MM.1S (cell line): ENCODE measurements at regions not wholly inside any gene's neighbourhood (a gene's known extent, or its start where the extent isn't known, plus 50 kb on each side); places are given as distances from the start of the nearest gene placed in this dataset.

Experiments used
- DNase-seq: peaks from one replicate; pipeline ENCODE4 v3.0.0-alpha.2; 2015
- H2AFZ ChIP-seq: fragments of 300-600 bp; sonication (generic); 2 replicates; pipeline ENCODE4 v1.6.0; 2016; ENCODE audit warnings: antibody characterized with exemption, low read length
- H3F3A ChIP-seq: fragments of 300-600 bp; sonication (generic); 2 replicates; pipeline ENCODE4 v1.6.1; 2016; ENCODE audit warnings: mild to moderate bottlenecking, antibody characterized with exemption, low read length, moderate library complexity, mixed read lengths; ENCODE audit not compliant: insufficient read depth
- H3K27ac ChIP-seq: fragments of 300-600 bp; sonication (generic); 2 replicates; pipeline ENCODE4 v1.5.1; 2016; ENCODE audit warnings: mild to moderate bottlenecking, low read length
- H3K27me3 ChIP-seq: fragments of 300-600 bp; sonication (generic); replicated peaks from 2 replicates; pipeline ENCODE4 v1.6.0; 2016; ENCODE audit warnings: low read length; ENCODE audit not compliant: insufficient read depth
- H3K36me3 ChIP-seq: fragments of 300-600 bp; sonication (generic); replicated peaks from 2 replicates; pipeline ENCODE4 v1.6.1; 2016; ENCODE audit warnings: mild to moderate bottlenecking, low read length, mixed read lengths; ENCODE audit not compliant: insufficient read depth
- H3K4me1 ChIP-seq: fragments of 300-600 bp; sonication (generic); 2 replicates; pipeline ENCODE4 v1.6.1; 2016; ENCODE audit warnings: low read length, mixed read lengths
- H3K4me2 ChIP-seq: fragments of 300-600 bp; sonication (generic); 2 replicates; pipeline ENCODE4 v1.6.0; 2016; ENCODE audit warnings: low read depth, low read length
- H3K4me3 ChIP-seq: fragments of 300-600 bp; sonication (generic); 2 replicates; pipeline ENCODE4 v1.5.1; 2016; ENCODE audit warnings: low read length, mixed read lengths
- H3K79me2 ChIP-seq: fragments of 300-600 bp; sonication (generic); 2 replicates; pipeline ENCODE4 v1.6.1; 2016; ENCODE audit warnings: mixed run types, low read length, mixed read lengths
- H3K9ac ChIP-seq: fragments of 300-600 bp; sonication (generic); 2 replicates; pipeline ENCODE4 v1.6.1; 2016; ENCODE audit warnings: low read length, mixed read lengths
- H3K9me2 ChIP-seq: fragments of 300-600 bp; sonication (generic); replicated peaks from 2 replicates; pipeline ENCODE4 v1.6.1; 2016; ENCODE audit warnings: mild to moderate bottlenecking, low read length, mixed read lengths; ENCODE audit not compliant: insufficient read depth
- H3K9me3 ChIP-seq: fragments of 300-600 bp; sonication (generic); replicated peaks from 2 replicates; pipeline ENCODE4 v1.6.1; 2016; ENCODE audit warnings: mild to moderate bottlenecking, low read length, mixed read lengths; ENCODE audit not compliant: insufficient read depth
- H4K20me1 ChIP-seq: fragments of 300-600 bp; sonication (generic); 2 replicates; pipeline ENCODE4 v1.6.1; 2016; ENCODE audit warnings: mild to moderate bottlenecking, low read length, moderate library complexity, mixed read lengths; ENCODE audit not compliant: insufficient read depth
- EZH2 ChIP-seq: fragments of 300-600 bp; sonication (generic); optimal IDR thresholded peaks from 2 replicates; pipeline ENCODE3; 2017; ENCODE audit warnings: low read depth, mild to moderate bottlenecking, antibody characterized with exemption, low read length, mixed read lengths
- EZH2phosphoT487 ChIP-seq: fragments of 300-600 bp; sonication (generic); IDR thresholded peaks from 2 replicates; pipeline ENCODE4 v1.6.1; 2018; ENCODE audit warnings: antibody characterized with exemption, low read length
- TF ChIP-seq, protein P1 (sequence below): fragments of 300-600 bp; sonication (generic); IDR thresholded peaks from 2 replicates; pipeline ENCODE4 v1.5.1; 2016; ENCODE audit warnings: antibody characterized with exemption, low read length, mixed read lengths

DNA sequence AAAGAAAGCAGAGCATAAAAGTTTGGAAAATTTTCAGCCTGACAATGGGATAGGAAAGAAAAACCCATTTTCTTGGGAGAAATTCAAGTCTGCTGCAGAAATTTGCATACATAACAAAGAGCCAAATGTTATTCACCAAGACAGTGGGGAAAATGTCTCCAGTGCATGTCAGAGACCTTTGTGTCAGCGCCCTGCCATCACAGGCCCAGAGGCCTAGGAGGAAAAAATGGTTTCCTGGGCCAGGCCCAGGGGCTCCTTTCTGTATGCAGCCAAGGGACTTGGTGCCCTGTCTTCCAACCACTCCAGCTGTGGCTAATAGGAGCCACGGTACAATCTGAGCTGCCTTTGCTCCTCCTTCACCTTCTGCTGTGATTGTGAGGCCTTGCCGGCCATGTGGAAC is 189.1 kb upstream of the PITRM1 start:
- H3F3A ChIP-seq, result no peaks in the 10 kb centered on the region
- no peaks in the 10 kb centered on the region for H3K9me2 ChIP-seq
- H3K4me1 ChIP-seq, result no peaks in the 10 kb centered on the region
- H3K27me3 ChIP-seq, result no peaks in the 10 kb centered on the region
- TF ChIP-seq EZH2, result no peak
- TF ChIP-seq EZH2phosphoT487, result no peak
- TF ChIP-seq, protein P1, sequence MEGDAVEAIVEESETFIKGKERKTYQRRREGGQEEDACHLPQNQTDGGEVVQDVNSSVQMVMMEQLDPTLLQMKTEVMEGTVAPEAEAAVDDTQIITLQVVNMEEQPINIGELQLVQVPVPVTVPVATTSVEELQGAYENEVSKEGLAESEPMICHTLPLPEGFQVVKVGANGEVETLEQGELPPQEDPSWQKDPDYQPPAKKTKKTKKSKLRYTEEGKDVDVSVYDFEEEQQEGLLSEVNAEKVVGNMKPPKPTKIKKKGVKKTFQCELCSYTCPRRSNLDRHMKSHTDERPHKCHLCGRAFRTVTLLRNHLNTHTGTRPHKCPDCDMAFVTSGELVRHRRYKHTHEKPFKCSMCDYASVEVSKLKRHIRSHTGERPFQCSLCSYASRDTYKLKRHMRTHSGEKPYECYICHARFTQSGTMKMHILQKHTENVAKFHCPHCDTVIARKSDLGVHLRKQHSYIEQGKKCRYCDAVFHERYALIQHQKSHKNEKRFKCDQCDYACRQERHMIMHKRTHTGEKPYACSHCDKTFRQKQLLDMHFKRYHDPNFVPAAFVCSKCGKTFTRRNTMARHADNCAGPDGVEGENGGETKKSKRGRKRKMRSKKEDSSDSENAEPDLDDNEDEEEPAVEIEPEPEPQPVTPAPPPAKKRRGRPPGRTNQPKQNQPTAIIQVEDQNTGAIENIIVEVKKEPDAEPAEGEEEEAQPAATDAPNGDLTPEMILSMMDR, result no peak
- no peak overlapping the region for H3K4me3 ChIP-seq
- H3K27ac ChIP-seq, result no peak overlapping the region
- H3K36me3 ChIP-seq, result no peaks in the 10 kb centered on the region
- no peaks in the 10 kb centered on the region for H3K79me2 ChIP-seq
- H3K9ac ChIP-seq, result no peak overlapping the region
- no peaks in the 10 kb centered on the region for H3K9me3 ChIP-seq
- H2AFZ ChIP-seq, result no peak overlapping the region
- no peak overlapping the region for H3K4me2 ChIP-seq
- no peak for DNase-seq
- H4K20me1 ChIP-seq, result no peaks in the 10 kb centered on the region

DNA sequence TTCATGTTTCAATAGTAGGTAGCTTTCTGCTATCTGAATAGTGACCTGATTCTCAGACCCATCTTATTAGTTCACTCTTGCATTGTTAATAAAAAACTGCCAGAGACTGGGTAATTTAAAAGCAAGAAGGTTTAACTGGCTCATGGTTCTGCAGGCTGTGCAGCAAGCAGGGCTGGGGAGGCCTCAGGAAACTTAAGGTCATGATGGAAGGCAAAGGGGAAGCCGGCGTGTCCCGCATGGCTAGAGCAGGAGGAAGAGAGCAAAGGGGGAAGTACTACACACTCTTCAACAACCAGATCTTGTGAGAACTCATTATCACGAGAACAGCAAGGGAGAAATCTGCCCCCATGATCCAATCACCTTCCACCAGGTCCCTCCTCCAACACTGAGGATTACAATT is 185.2 kb upstream of the PITRM1 start:
- no peak overlapping the region for H2AFZ ChIP-seq
- H3K9me2 ChIP-seq, result no peaks in the 10 kb centered on the region
- H3K79me2 ChIP-seq, result no peaks in the 10 kb centered on the region
- H3K9ac ChIP-seq, result no peak overlapping the region
- H4K20me1 ChIP-seq, result no peaks in the 10 kb centered on the region
- H3K4me1 ChIP-seq, result no peaks in the 10 kb centered on the region
- no peak for DNase-seq
- H3K36me3 ChIP-seq, result no peaks in the 10 kb centered on the region
- no peak overlapping the region for H3K4me2 ChIP-seq
- TF ChIP-seq EZH2phosphoT487 (no peak), EZH2 (no peak)
- TF ChIP-seq, protein P1, result no peak
- H3F3A ChIP-seq, result no peaks in the 10 kb centered on the region
- no peak overlapping the region for H3K27ac ChIP-seq
- no peak overlapping the region for H3K4me3 ChIP-seq
- H3K9me3 ChIP-seq, result no peaks in the 10 kb centered on the region
- H3K27me3 ChIP-seq, result no peaks in the 10 kb centered on the region

DNA sequence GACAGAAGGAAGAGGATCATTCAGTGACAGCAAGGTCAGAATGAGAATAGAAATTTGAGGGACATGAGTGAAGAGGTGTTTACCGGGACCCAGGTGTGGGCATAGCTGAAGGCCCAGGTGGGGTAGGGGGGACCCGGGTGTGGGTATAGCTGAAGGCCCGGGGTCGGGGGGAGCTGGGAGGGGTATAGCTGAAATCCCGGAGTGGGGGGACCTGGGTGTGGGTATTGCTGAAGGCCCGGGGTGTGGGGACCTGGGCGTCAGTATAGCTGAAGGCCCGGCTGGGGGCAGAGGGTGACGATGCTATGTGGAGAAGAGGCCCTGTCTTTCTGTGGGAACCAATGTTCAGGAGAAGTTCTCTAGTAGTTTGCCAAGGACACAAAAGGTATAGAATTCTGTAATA is 183.0 kb upstream of the PITRM1 start:
- no peak for DNase-seq
- H3K27ac ChIP-seq, result no peak overlapping the region
- no peak overlapping the region for H3K9ac ChIP-seq
- H3K9me2 ChIP-seq, result no peaks in the 10 kb centered on the region
- no peaks in the 10 kb centered on the region for H3K9me3 ChIP-seq
- TF ChIP-seq, protein P1, result no peak
- TF ChIP-seq EZH2phosphoT487 (no peak), EZH2 (no peak)
- no peaks in the 10 kb centered on the region for H3K27me3 ChIP-seq
- H3K79me2 ChIP-seq, result no peaks in the 10 kb centered on the region
- no peaks in the 10 kb centered on the region for H3K36me3 ChIP-seq
- H3K4me3 ChIP-seq, result no peak overlapping the region
- H2AFZ ChIP-seq, result no peak overlapping the region
- no peaks in the 10 kb centered on the region for H4K20me1 ChIP-seq
- H3F3A ChIP-seq, result no peaks in the 10 kb centered on the region
- no peaks in the 10 kb centered on the region for H3K4me1 ChIP-seq
- H3K4me2 ChIP-seq, result no peak overlapping the region
